Adrenal gland (tissue), 9 donors: ENCODE measurements at regions not wholly inside any gene's neighbourhood (a gene's known extent, or its start where the extent isn't known, plus 50 kb on each side); places are given as distances from the start of the nearest gene placed in this dataset.

Experiments
- DNase-seq, 7 donors: peaks; one replicate each; pipeline ENCODE4 v3.0.0-alpha.2; 2019 to 2020
- H3K27ac ChIP-seq, 5 donors: fragments of 200-600 bp; sonication (generic) in 4 of 5; 1 replicate in 3 of 5; 2 replicates in 2 of 5; pipeline versions ENCODE4 v1.5.1 to v1.8.0; 2016 to 2020; ENCODE audit warnings: mild to moderate bottlenecking in 1 of 5
- H3K27me3 ChIP-seq: fragments of 200-600 bp; 2 replicates; pipeline ENCODE4 v1.8.0; 2021
- H3K36me3 ChIP-seq, 2 donors: fragments of 200-600 bp; replicated peaks in 1 of 2; 1 replicate in 1 of 2; 2 replicates in 1 of 2; pipeline versions ENCODE4 v1.5.1 to v1.8.0; 2018 to 2022
- H3K4me1 ChIP-seq, 2 donors: fragments of 200-600 bp; replicated peaks in 1 of 2; 1 replicate in 1 of 2; 2 replicates in 1 of 2; pipeline versions ENCODE4 v1.5.1 to v1.8.0; 2018 to 2021
- H3K4me3 ChIP-seq, 4 donors: fragments of 200-600 bp; sonication (generic) in 3 of 4; one replicate each; pipeline ENCODE4 v1.5.1; 2016 to 2018
- H3K9me3 ChIP-seq, 3 donors: fragments of 200-600 bp; sonication (generic) in 1 of 3; replicated peaks in 1 of 3; 1 replicate in 2 of 3; 2 replicates in 1 of 3; pipeline versions ENCODE4 v1.5.1 to v1.8.0; 2016 to 2021
- POLR2A ChIP-seq, 2 donors: fragments of 450-650 bp; IDR thresholded peaks; one replicate each; pipeline ENCODE4 v1.6.1; 2017; ENCODE audit warnings: antibody characterized with exemption in 2 of 2, mild to moderate bottlenecking in 2 of 2, moderate library complexity in 1 of 2
- WGBS, 4 donors: extraction: QIAGEN DNeasy Blood & Tissue Kit in 2 of 4; methylation state at CpG; one replicate each; pipeline versions ENCODE4 v1.1.5 to v1.1.7; 2013 to 2017; 5-methylcytosine and 5-hydroxymethylcytosine counted together
- intact Hi-C, 2 donors: fragments of 100-400 bp; cut with DNase I; formaldehyde crosslinking; loops; one replicate each; pipeline versions ENCODE4 v1.14.1 to v1.15.0; 2022 to 2023
- TF ChIP-seq, protein P1 (sequence below), 6 experiments: fragments of 450-650 bp in 4 of 6; fragments of 200-600 bp in 2 of 6; sonication (generic) in 1 of 6; IDR thresholded peaks; 1 replicate in 5 of 6; 2 replicates in 1 of 6; pipeline versions ENCODE4 v1.5.1 to v1.8.0; 2016 to 2021; ENCODE audit warnings: antibody characterized with exemption in 6 of 6, mild to moderate bottlenecking in 2 of 6, moderate library complexity in 1 of 6
- donor health status: healthy with polysubstance abuse.
- donor health status: Bipolar disorder and iron deficiency.
- donor health status: DM: yes; HTN: yes; CAD: no.
- donor health status: DM: no; HTN: no; CAD: no.
- donor health status: DM: no; HTN: no; CAD: no.

DNA sequence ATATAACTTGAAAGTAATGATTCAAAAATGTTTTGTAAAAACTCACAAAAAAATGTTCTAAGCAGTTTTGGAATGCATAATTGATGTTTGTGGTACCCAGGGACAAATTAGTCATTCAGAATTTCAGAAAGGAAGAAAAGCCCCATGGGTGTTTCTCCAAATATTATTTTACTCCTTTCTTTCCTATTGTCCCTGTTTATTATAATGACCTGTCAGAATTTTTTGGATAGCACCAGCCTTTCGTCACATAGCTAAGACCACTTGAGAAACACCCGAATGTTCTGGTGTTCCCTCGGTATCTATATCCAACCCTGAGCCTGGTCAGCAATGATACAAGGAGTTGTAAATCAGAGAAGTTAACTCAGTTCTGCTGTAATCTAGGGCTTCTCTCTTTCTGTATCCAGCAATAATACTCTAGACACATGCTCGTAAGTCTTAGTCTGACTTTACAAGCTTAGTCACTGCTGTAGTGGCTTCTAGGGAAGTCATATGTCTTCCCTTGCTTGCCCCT, 64.8 kb upstream of the MEOX2 start:
- no peak overlapping the region for H3K27ac ChIP-seq
- DNase-seq, result no peak
- no peaks in the 10 kb centered on the region for H3K36me3 ChIP-seq
- no peaks in the 10 kb centered on the region for H3K27me3 ChIP-seq
- no peak overlapping the region for H3K4me3 ChIP-seq
- H3K4me1 ChIP-seq, result peaks cover 3 to 18% of the 10 kb centered on the region in 2 donors
- intact Hi-C loops, result no loop called here
- WGBS, 4 donors, result 78 to 86% (median 81%) methylated on average over 4 of the region's 4 CpGs
- TF ChIP-seq, protein P1, sequence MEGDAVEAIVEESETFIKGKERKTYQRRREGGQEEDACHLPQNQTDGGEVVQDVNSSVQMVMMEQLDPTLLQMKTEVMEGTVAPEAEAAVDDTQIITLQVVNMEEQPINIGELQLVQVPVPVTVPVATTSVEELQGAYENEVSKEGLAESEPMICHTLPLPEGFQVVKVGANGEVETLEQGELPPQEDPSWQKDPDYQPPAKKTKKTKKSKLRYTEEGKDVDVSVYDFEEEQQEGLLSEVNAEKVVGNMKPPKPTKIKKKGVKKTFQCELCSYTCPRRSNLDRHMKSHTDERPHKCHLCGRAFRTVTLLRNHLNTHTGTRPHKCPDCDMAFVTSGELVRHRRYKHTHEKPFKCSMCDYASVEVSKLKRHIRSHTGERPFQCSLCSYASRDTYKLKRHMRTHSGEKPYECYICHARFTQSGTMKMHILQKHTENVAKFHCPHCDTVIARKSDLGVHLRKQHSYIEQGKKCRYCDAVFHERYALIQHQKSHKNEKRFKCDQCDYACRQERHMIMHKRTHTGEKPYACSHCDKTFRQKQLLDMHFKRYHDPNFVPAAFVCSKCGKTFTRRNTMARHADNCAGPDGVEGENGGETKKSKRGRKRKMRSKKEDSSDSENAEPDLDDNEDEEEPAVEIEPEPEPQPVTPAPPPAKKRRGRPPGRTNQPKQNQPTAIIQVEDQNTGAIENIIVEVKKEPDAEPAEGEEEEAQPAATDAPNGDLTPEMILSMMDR (IDR thresholded peaks at IDR 0.05), result no peak
- no peak for TF ChIP-seq POLR2A (IDR thresholded peaks at IDR 0.05)
- no peaks in the 10 kb centered on the region for H3K9me3 ChIP-seq

DNA sequence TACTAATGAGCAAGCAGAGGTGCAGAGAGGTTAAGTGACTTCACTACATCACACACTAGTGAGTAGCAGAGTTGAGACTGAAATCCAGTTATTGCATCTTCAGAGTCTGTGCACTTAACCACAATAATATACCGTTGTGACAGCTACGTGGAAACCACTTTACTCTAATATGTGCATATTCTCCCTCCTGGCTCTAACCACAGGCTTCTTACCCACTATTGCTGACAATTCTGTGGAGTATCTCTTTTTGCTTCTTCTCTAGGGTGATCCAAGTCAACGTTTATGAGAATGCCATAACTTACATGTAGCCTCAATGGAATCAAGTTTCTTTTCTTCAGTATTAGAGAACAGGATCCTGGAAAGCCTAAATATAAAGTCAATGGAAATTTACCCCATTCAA, 64.2 kb upstream of the MEOX2 start:
- Histone ChIP-seq H3K27me3 (no peaks in the 10 kb centered on the region), H3K9me3 (no peaks in the 10 kb centered on the region), H3K4me1 (peaks cover 3 to 18% of the 10 kb centered on the region in 2 donors), H3K4me3 (no peak overlapping the region), H3K27ac (no peak overlapping the region), H3K36me3 (no peaks in the 10 kb centered on the region)
- no peak for TF ChIP-seq POLR2A (IDR thresholded peaks at IDR 0.05)
- TF ChIP-seq, protein P1 (IDR thresholded peaks at IDR 0.05), result no peak
- intact Hi-C loops, result no loop called here
- WGBS, 4 donors, result 75 to 84% (median 77%) methylated on average over 3 of the region's 3 CpGs
- no peak for DNase-seq

DNA sequence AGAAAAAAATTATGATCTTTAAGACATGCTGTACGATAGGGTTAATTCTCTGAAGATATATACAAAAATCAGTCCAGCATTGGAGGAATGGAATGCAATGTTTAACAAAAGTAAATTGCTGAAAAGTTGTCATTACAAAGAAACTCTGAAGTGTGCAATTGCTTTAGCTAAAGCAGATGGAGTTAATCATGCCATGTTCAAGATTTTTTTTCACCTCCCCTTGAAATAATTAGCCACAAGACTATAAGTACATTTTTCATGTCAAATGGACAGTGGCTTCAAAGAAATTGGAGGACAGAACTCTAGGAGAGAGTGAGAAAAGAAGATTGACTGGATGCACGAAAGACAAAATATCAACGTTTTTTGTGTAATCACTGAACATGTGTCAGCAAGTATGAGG, 63.1 kb upstream of the MEOX2 start:
- TF ChIP-seq, protein P1 (IDR thresholded peaks at IDR 0.05), result no peak
- no peak for TF ChIP-seq POLR2A (IDR thresholded peaks at IDR 0.05)
- no peaks in the 10 kb centered on the region for H3K27me3 ChIP-seq
- peaks cover 3 to 18% of the 10 kb centered on the region in 2 donors for H3K4me1 ChIP-seq

DNA sequence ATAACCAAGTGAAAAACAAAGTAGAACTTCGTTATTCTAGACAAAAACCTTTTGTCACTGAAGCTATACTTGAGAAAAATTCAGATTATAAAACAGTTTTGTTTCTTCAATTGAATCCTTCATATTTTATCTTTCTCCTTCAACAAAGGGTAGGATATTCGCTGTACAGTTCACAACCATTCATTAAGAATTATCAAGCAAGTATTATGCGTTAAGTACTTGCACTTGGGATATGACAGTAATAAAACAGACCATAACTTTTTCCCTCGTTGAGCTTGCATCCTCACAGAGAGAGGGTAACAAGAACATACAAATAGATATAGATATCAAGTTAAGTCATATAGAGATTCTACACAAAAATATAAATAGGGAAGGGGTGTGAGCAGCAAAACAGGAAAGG, 61.2 kb upstream of the MEOX2 start:
- TF ChIP-seq POLR2A (IDR thresholded peaks at IDR 0.05), result no peak
- TF ChIP-seq, protein P1 (IDR thresholded peaks at IDR 0.05), result no peak
- intact Hi-C loops, result loop anchor here in 1 of 2 donors (10.0 kb wide), 1 partner anchor 87 kb away; no protein-coding TSS in a partner anchor
- DNase-seq, result no peak
- H3K36me3 ChIP-seq, result no peaks in the 10 kb centered on the region
- H3K27me3 ChIP-seq, result no peaks in the 10 kb centered on the region
- 26 to 30% (median 28%) methylated on average over 4 of the region's 4 CpGs for WGBS, 4 donors
- H3K4me3 ChIP-seq, result no peak overlapping the region
- H3K27ac ChIP-seq, result peak overlapping the region in 2 of 5 donors; percentile 19 to 48
- H3K4me1 ChIP-seq, result peaks cover 3 to 18% of the 10 kb centered on the region in 2 donors
- H3K9me3 ChIP-seq, result no peaks in the 10 kb centered on the region

More for the DNA sequence above, 63.1 kb upstream of the MEOX2 start:
- Histone ChIP-seq H3K4me3 (no peak overlapping the region), H3K27ac (no peak overlapping the region), H3K9me3 (no peaks in the 10 kb centered on the region), H3K36me3 (no peaks in the 10 kb centered on the region)
- intact Hi-C loops, result loop anchor here in 1 of 2 donors (10.0 kb wide), 1 partner anchor 85 kb away; no protein-coding TSS in a partner anchor
- DNase-seq, result no peak
- 69 to 80% (median 76%) methylated on average over 3 of the region's 3 CpGs for WGBS, 4 donors
